AG09309 (cell line): ENCODE measurements at regions not wholly inside any gene's neighbourhood (a gene's known extent, or its start where the extent isn't known, plus 50 kb on each side); places are given as distances from the start of the nearest gene placed in this dataset.

ENCODE experiments used
- DNase-seq: peaks from one replicate; pipeline ENCODE4 v3.0.0-alpha.2; 2010; ENCODE audit warnings: low read depth
- H3K4me3 ChIP-seq: 2 replicates; pipeline ENCODE4 v1.5.1; 2011; ENCODE audit warnings: mild to moderate bottlenecking, low read depth, low read length, moderate library complexity; ENCODE audit not compliant: control insufficient read depth
- TF ChIP-seq, protein P1 (sequence below): IDR thresholded peaks from 2 replicates; pipeline ENCODE4 v1.5.1; 2011; ENCODE audit warnings: mild to moderate bottlenecking, low read depth, low read length, inconsistent platforms; ENCODE audit not compliant: insufficient read depth, control insufficient read depth; ENCODE audit errors: missing control alignments

DNA sequence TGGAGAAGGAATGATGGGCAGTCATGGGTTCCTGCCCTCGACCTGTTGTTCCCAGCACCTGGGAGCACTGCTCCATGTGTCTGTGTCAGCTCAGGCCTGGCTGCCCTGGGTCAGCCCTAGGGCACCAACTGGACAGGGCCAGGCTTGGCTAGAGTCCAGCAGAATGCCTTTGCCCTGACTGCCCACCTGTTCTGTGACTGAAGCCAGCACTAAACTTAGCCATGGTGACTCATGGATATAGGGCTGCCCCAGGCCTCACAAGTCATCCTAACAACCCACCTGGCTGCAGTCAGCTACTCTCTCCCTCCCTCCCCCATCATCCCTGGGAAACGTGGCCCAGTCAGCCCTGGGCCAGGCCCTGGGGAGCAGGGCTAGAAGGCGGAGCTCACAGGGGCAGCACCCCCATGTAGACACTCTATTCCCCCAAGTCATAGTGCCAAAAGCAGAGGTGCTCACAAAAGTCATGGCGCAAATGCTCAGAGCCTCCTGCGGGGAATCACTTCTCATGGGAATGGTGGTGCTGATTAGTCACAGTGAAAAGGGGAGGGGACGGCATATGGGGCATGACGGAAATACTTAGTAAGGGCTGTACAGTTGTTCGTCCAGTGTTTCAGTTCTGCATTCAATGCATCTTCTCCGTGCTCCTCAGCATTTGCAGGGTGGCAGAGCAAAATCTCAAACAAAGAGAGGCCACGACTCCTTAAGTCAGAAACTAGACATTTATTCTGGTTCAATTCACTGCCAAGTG, 52.0 kb upstream of the NTF3 start:
- TF ChIP-seq, protein P1, sequence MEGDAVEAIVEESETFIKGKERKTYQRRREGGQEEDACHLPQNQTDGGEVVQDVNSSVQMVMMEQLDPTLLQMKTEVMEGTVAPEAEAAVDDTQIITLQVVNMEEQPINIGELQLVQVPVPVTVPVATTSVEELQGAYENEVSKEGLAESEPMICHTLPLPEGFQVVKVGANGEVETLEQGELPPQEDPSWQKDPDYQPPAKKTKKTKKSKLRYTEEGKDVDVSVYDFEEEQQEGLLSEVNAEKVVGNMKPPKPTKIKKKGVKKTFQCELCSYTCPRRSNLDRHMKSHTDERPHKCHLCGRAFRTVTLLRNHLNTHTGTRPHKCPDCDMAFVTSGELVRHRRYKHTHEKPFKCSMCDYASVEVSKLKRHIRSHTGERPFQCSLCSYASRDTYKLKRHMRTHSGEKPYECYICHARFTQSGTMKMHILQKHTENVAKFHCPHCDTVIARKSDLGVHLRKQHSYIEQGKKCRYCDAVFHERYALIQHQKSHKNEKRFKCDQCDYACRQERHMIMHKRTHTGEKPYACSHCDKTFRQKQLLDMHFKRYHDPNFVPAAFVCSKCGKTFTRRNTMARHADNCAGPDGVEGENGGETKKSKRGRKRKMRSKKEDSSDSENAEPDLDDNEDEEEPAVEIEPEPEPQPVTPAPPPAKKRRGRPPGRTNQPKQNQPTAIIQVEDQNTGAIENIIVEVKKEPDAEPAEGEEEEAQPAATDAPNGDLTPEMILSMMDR, result no peak
- no peak for DNase-seq
- H3K4me3 ChIP-seq, result no peak overlapping the region
